ENCODE measurements at regions not wholly inside any gene's neighbourhood (a gene's known extent, or its start where the extent isn't known, plus 50 kb on each side); places are given as distances from the start of the nearest gene placed in this dataset.

DNA sequence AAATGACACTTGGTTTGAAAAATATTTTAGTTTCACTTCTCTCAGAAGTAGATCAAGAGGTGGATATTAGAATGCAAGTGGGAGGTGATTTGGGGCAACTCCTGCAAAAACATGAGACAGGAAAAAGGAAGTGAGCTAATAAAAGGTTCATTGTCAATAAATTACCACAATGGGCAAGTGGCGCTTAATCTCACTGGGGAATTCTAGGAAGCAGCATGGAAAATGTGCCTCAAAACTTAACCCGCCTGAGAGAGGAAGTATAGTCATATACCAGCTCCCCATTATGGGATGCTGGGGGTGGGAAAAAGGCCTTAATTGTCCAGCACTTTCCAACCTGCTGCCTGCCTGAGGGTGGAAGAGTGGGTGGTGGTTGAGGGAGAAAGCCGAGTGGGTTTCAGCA is 204.1 kb downstream of the ELAVL2 start:
- no peak for DNase-seq (ENCODE audit: low read depth in 3 of 3, low spot score in 2 of 3)

DNA sequence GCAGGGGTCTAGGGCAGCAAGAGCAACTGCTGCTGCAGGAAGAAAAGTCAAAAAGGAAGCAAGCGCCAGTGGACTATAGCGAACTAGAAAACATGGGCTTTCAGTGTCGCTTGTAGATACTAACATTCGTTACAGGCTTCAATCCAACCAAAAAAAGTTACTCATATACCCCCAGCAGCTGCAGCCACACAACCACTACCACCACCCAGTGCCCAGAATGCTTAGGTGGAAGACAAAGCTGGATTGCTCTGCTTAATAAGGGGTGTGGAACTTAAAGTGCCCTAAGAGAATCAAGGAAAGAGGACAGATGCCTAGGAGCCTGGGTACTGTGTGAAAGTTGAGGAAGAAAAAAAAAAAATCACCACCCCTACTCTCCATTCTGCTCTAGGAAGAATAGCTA is 203.6 kb downstream of the ELAVL2 start:
- no peak for DNase-seq (ENCODE audit: low read depth in 3 of 3, low spot score in 2 of 3)

DNA sequence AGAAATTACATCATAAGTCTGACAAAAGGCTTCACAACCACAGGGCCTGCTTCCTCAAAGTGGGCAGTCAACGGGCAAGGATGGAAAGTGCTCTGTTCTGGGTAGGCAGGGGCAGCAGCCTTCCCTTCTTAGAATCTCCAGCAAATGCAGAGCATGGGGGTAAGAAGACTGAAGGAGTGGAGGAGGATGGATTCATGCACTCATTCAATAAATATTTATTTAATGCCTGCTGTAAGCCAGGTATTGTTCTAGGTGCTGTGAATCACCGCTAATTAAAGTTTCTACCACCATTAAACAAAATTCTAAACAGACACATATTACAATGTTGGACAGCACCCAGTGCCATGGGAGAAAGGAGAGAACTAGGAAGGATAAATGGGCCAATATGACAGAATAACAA is 195.6 kb downstream of the ELAVL2 start:
- no peak for DNase-seq (ENCODE audit: low read depth in 3 of 3, low spot score in 2 of 3)

GRCh38 chr9:23635276-23635675 is 190.8 kb downstream of the ELAVL2 start:
- DNase-seq (ENCODE audit: low read depth in 3 of 3, low spot score in 2 of 3), result no peak

DNA sequence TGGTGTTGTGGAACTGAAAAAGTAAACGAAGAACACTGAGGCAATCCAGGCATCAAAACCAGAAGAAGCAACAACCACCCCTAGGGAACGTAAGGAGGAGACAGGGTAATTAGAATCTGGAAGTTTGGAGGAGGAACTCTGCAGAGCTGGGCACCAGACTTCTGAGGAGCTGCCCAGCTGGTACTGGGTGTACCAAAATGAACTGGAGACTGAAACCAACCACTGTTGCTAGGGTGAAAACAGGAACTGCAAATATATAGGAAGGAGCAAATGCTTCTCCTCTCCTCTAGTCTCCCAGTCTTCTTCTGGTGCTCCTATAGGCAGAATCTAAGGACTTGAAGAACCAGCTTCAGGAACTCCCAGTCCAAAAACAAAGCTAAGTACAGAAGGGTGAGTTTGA is 189.8 kb downstream of the ELAVL2 start:
- no peak for DNase-seq (ENCODE audit: low read depth in 3 of 3, low spot score in 2 of 3)

DNA sequence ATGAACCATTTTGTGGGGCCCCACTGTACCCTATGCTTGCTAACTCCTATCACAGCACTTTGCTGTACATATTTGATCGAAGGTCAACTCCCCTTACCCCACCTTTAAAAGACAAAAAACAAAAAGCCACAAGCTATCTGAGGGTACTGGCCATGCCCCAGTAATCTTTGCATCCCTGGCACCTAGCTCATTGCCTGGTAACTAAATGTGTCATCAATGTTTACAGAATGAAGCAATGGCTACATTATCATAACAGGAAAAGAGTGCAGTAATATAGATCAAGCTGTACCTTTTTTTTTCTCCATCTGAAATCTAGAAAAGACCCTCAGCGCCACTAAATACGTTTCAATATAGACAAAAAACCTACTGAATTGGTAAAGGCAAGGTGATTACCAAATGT is 188.0 kb downstream of the ELAVL2 start:
- DNase-seq (ENCODE audit: low read depth in 3 of 3, low spot score in 2 of 3), result no peak

DNA sequence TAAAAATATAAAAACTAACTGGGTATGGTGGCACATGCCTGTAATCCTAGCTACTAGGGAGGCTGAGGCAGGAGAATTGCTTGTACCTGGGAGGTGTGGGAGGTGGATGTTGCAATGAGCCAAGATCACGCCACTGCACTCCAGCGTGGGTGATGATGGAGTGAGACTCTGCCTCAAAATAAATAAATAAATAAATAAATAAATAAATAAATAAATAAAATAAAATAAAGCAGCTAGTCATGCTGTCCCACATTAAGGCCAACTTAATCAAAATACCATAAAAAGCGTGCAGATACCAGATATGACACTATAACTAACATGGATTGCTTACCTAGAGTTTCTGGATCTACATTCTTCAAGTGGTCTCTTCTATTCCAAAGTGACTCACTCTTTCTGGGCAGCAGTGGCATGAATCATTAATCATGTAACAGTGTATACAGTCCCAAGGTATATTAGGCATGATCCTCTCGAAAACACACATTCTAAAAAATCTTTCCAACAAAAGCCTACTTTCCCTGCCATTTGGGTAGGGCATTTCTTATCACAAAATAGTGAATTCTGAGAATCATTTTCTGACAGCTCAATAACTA is 187.1 kb downstream of the ELAVL2 start:
- DNase-seq (ENCODE audit: low read depth in 3 of 3, low spot score in 2 of 3), result no peak

Measured in right renal cortex interstitium (tissue), 3 donors.